ENCODE measurements at regions not wholly inside any gene's neighbourhood (a gene's known extent, or its start where the extent isn't known, plus 50 kb on each side); places are given as distances from the start of the nearest gene placed in this dataset.

DNA sequence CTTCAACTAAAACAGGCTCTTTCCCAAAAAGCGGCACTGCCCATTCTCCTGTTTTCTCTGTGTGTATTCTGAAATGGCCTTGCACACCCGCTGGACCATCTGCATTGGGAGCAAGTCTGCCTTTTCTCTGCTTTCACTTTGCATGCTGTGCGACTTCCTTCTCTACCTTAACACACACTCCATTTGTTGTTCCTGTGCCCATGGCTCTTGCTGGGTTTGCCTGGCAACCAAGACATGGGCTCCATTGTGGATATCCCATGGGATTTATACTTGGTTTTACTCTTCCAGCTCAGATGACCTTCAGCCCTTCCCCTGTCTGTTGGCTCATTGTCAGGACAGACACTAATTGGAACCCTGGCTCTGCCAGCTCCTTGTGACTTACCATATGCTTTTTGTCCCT lies 465.3 kb downstream of the REEP3 start:
- H3K27me3 ChIP-seq: no peaks in the 10 kb centered on the region
- TF ChIP-seq POLR2A (IDR thresholded peaks at IDR 0.05): no peak
- no peak for DNase-seq
- H3K36me3 ChIP-seq: no peaks in the 10 kb centered on the region
- H3K27ac ChIP-seq: no peak overlapping the region
- H3K9me3 ChIP-seq: peaks cover 0 to 3% (median 0%) of the 10 kb centered on the region in 4 donors
- no peak overlapping the region for H3K4me3 ChIP-seq
- no peaks in the 10 kb centered on the region for H3K4me1 ChIP-seq

DNA sequence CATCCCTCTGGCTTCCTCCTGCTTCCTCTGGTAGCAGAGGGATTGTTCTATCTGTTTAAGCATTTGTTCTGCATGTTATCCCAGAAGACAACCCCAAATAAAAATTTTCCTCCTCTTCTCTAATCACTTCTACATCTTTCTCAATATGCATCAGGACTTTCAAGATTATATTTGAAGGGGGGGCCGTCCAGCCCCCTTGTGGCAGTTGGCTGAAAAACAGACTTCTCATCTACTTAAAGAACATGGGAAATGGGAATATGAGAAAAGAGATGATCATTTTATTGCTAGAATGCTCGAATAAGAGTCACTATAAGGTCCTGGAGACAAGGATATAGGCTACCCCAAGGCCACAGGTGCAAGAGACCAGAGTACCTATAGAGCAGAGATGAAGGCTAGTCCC lies 466.0 kb downstream of the REEP3 start:
- no peaks in the 10 kb centered on the region for H3K27me3 ChIP-seq
- H3K4me1 ChIP-seq: no peaks in the 10 kb centered on the region
- TF ChIP-seq, protein P1, sequence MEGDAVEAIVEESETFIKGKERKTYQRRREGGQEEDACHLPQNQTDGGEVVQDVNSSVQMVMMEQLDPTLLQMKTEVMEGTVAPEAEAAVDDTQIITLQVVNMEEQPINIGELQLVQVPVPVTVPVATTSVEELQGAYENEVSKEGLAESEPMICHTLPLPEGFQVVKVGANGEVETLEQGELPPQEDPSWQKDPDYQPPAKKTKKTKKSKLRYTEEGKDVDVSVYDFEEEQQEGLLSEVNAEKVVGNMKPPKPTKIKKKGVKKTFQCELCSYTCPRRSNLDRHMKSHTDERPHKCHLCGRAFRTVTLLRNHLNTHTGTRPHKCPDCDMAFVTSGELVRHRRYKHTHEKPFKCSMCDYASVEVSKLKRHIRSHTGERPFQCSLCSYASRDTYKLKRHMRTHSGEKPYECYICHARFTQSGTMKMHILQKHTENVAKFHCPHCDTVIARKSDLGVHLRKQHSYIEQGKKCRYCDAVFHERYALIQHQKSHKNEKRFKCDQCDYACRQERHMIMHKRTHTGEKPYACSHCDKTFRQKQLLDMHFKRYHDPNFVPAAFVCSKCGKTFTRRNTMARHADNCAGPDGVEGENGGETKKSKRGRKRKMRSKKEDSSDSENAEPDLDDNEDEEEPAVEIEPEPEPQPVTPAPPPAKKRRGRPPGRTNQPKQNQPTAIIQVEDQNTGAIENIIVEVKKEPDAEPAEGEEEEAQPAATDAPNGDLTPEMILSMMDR (IDR thresholded peaks at IDR 0.05): no peak
- TF ChIP-seq POLR2A (IDR thresholded peaks at IDR 0.05): no peak
- no peak overlapping the region for H3K4me3 ChIP-seq
- DNase-seq: no peak
- H3K36me3 ChIP-seq: no peaks in the 10 kb centered on the region
- H3K27ac ChIP-seq: no peak overlapping the region
- H3K9me3 ChIP-seq: peaks cover 0 to 3% (median 0%) of the 10 kb centered on the region in 4 donors

DNA sequence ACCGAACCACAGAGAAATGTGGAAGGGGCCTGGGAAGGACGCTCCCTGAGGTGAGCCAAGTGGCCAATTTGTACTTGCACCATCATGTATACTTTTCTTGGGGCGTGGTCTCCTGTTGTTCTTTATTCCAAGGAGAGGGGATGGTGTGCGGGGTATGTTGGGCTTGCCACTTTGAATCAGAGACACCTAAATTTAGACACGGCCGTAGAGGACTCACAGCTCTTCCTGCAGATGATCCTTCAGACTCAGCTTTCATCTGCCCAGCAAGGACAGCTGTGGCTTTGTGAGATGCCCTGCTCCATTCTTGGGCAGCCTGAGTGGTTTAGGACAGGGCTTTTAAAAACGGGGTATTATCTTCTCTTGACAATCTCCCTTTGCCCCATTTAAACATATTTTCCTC lies 473.2 kb downstream of the REEP3 start:
- Histone ChIP-seq H3K4me3 (no peak overlapping the region), H3K36me3 (no peaks in the 10 kb centered on the region), H3K27ac (no peak overlapping the region), H3K27me3 (no peaks in the 10 kb centered on the region), H3K9me3 (no peaks in the 10 kb centered on the region), H3K4me1 (no peaks in the 10 kb centered on the region)
- no peak for DNase-seq
- TF ChIP-seq, protein P1 (IDR thresholded peaks at IDR 0.05): no peak
- TF ChIP-seq POLR2A (IDR thresholded peaks at IDR 0.05): no peak

GRCh38 chr10:64007157-64007556 lies 486.0 kb downstream of the REEP3 start:
- no peaks in the 10 kb centered on the region for H3K9me3 ChIP-seq

GRCh38 chr10:64010711-64011110 lies 489.5 kb downstream of the REEP3 start:
- H3K9me3 ChIP-seq: no peaks in the 10 kb centered on the region
- no peaks in the 10 kb centered on the region for H3K27me3 ChIP-seq
- no peaks in the 10 kb centered on the region for H3K4me1 ChIP-seq
- H3K36me3 ChIP-seq: no peaks in the 10 kb centered on the region
- no peak overlapping the region for H3K27ac ChIP-seq
- no peak for TF ChIP-seq POLR2A (IDR thresholded peaks at IDR 0.05)
- TF ChIP-seq, protein P1 (IDR thresholded peaks at IDR 0.05): no peak
- no peak overlapping the region for H3K4me3 ChIP-seq
- DNase-seq: no peak

More at GRCh38 chr10:64007157-64007556, 486.0 kb downstream of the REEP3 start:
- H3K4me3 ChIP-seq: no peak overlapping the region
- no peak for DNase-seq
- no peaks in the 10 kb centered on the region for H3K4me1 ChIP-seq
- H3K36me3 ChIP-seq: no peaks in the 10 kb centered on the region
- H3K27me3 ChIP-seq: no peaks in the 10 kb centered on the region
- TF ChIP-seq, protein P1 (IDR thresholded peaks at IDR 0.05): no peak
- TF ChIP-seq POLR2A (IDR thresholded peaks at IDR 0.05): no peak
- H3K27ac ChIP-seq: no peak overlapping the region

DNA sequence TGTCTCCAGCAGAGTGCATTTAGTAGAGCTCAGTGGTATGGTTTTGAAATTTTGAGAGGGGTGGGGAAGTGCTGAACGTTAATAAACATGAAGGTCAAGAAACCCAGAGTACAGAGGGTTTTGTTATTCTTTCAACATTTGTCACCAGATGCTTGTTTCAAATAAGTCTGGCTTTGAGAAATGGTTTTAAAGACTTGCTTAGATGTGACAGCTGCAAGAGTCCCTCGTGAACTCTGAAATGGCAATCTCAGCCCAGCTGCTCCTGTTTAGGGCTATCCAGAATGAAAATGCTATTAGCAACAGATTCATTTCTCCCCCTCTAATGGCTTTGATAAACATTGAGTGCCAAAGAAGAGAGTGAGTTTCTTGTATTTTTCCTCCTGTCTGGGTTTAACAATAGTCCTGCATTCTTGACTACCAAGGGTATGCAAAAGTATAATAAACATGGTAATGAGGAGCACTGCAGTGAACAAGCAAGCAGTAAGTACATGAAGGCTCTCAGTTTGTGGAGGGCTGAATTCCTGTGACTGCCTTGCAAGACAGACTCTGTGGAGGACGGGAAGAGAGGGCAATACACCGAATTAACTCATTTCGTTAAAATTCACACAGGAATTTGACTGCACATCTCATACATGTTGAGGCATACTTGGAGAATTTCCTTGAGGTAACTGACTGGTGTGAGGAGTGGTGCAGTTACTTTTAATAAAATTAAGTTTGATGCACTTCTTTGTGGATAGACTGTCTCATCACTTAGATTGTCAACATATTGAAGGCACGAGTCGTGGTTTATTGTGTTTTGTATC lies 490.9 kb downstream of the REEP3 start:
- Histone ChIP-seq H3K27ac (no peak overlapping the region), H3K27me3 (no peaks in the 10 kb centered on the region), H3K4me3 (no peak overlapping the region), H3K36me3 (no peaks in the 10 kb centered on the region), H3K9me3 (no peaks in the 10 kb centered on the region), H3K4me1 (no peaks in the 10 kb centered on the region)
- TF ChIP-seq, protein P1 (IDR thresholded peaks at IDR 0.05): no peak
- no peak for TF ChIP-seq POLR2A (IDR thresholded peaks at IDR 0.05)
- no peak for DNase-seq

All from Peyer's patch (tissue), 4 donors.